NT2/D1 (cell line): ENCODE measurements at regions not wholly inside any gene's neighbourhood (a gene's known extent, or its start where the extent isn't known, plus 50 kb on each side); places are given as distances from the start of the nearest gene placed in this dataset.

ENCODE experiments used
- SUZ12 ChIP-seq: IDR thresholded peaks from 2 replicates; pipeline ENCODE4 v1.6.1; 2011; ENCODE audit not compliant: insufficient read length, insufficient read depth; ENCODE audit errors: extremely low read depth
- YY1 ChIP-seq: IDR thresholded peaks from 2 replicates; pipeline ENCODE4 v1.6.1; 2011; ENCODE audit not compliant: insufficient read length, insufficient read depth
- ZNF274 ChIP-seq: IDR thresholded peaks from 2 replicates; pipeline ENCODE4 v1.6.1; 2011; ENCODE audit warnings: mild to moderate bottlenecking, low read depth, low read length

DNA sequence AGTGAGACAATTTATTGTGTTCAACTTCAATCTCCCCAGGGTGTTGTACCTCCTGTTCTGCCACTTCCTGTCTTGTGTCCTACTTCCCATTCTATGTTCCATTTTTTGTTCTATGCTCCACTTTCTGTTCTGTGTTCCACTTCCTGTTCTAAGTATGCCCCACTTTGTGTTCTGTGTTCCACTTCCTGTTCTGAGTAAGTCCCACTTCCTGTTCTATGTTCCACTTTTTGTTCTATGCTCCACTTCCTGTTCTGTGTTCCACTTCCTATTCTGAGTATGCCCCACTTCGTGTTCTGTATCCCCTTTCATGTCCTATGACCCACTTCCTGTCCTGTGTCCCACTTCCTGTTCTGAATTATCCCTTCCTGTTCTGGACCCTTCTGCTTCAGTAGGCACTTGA, 732.7 kb downstream of the TBC1D22A start:
- no peak for TF ChIP-seq ZNF274
- no peak for TF ChIP-seq YY1
- no peak for TF ChIP-seq SUZ12
